GM18909 (cell line): ENCODE measurements at regions not wholly inside any gene's neighbourhood (a gene's known extent, or its start where the extent isn't known, plus 50 kb on each side); places are given as distances from the start of the nearest gene placed in this dataset.

Experiments
- ATAC-seq: cut with Tn5 transposase; IDR thresholded peaks from one replicate; pipeline ENCODE4 v1.9.1; 2021; ENCODE audit warnings: mild to moderate bottlenecking; ENCODE audit not compliant: unreplicated experiment, poor library complexity

GRCh38 chr21:38968887-38969543 is 163.3 kb downstream of the ETS2 start:
- no peak for ATAC-seq

GRCh38 chr21:38965910-38966504 is 160.3 kb downstream of the ETS2 start:
- ATAC-seq: no peak

GRCh38 chr21:38965241-38965640 is 159.5 kb downstream of the ETS2 start:
- ATAC-seq: no peak

- no peak for ATAC-seq
Observed at GRCh38 chr21:38963006-38963405, 157.3 kb downstream of the ETS2 start.

DNA sequence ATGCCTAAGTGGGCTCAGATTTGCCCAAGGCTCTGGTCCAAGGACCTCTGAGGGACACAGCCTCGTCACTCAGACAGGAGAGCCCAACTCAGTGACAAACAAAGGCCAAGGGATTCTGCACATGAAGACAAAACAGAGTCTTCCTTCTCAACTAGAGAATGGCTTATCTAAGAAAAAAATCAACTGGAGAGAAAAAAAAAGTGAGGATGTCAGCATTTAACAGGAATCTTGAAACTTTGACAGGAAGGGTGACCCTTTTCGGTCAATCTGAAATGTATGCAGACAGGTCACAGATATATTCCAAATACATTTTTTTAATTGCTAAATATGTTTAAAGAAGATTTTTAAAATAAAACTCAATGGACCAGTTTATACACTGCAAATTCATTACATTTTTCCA is 154.5 kb downstream of the ETS2 start:
- ATAC-seq: no peak

DNA sequence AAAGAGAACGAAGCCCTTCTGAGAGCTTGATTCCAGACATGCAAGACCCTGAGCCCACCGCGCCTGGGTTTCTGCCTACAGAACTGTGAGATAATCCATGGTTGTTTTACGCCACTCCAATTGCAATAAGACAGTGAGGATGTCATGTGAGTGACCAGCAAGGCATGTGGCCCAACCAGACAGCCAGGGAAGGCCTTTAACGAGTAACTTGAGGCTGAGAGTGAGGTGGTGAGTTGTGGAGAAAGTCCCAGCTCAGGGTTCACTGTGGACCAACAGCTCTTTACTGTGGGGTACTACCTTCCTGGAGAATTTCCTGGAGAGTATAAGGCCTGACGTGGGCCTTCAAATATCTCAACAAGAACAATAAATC is 153.9 kb downstream of the ETS2 start:
- no peak for ATAC-seq

GRCh38 chr21:38958940-38959691 is 153.4 kb downstream of the ETS2 start:
- ATAC-seq: no peak

DNA sequence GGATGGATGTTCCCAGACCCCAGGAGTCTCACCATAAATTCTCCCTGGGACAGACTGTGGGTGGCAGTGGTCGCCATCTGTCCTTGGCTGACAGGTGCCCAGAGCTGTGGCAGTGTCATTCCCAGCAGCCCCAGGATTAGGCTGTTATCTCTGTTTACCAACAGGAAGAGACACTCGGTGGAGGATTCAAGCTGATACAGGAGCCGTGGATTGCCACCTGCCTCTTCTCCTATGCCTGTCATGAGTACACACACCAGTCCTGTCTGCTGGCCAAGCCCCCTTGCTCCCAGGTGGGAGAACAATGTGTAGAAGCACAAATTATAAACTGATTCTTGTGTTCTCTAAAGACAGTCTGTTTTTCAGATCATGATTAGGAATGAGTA is 152.6 kb downstream of the ETS2 start:
- no peak for ATAC-seq

GRCh38 chr21:38957575-38958322 is 152.0 kb downstream of the ETS2 start:
- ATAC-seq: no peak

GRCh38 chr21:38956856-38957571 is 151.3 kb downstream of the ETS2 start:
- ATAC-seq: no peak

GRCh38 chr21:38956521-38956855 is 150.8 kb downstream of the ETS2 start:
- no peak for ATAC-seq

DNA sequence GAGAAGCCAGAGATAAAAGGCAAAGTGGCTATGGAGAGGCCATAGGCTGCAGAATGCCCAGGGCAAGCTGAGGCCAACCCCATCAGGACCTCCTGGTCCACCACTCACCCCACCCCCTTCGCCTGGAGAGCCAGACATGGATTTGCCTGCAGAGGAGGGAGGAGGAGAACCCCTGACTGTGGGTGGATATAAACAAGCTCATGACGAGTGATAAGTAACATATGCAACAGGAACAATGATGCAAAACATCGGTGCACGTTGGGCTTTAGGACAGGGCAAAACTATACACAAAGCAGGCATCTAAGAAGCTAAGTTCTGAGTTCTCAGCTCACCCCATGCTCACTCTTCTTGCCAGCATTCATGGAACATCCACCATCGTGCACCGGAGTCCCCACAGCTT is 150.3 kb downstream of the ETS2 start:
- ATAC-seq: no peak

DNA sequence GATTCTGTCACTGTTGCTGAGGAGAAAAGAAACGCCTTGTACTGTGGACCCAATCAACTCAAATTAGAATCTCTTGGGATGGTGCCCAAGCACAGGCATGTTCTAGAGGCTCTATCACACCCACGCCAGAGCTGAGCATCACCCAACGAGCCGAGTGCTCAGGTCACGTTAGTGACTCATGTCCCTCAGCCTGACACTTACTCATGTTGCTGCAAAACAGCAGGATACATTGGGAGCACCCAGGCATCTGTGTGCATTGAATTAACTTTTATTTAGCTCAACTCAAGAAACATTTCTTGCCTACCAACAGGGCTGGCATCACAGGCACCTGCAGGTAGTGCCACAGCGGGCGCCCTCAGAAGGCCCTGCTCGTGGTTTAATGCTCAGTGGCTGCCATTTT is 149.8 kb downstream of the ETS2 start:
- no peak for ATAC-seq

- no peak for ATAC-seq
Observed at GRCh38 chr21:38954588-38955004, 148.9 kb downstream of the ETS2 start.

DNA sequence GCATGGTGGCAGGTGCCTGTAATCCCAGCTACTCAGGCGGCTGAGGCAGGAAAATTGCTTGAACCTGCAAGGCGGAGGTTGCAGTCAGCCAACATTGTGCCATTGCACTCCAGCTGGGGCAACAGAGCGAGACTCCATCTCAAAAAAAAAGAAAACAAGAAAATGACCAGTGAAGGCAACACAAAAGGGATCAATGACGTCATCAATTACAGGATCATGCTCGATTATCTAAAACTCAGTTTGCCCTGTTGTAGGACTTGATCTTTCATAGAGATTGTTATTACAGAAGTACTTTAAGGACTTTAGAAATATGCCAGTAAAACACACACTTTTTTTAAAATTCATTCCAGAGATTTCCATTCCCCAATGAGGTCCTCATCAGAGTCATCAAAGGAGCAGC is 147.8 kb downstream of the ETS2 start:
- ATAC-seq: no peak

GRCh38 chr21:38952890-38953289 is 147.2 kb downstream of the ETS2 start:
- ATAC-seq: no peak

DNA sequence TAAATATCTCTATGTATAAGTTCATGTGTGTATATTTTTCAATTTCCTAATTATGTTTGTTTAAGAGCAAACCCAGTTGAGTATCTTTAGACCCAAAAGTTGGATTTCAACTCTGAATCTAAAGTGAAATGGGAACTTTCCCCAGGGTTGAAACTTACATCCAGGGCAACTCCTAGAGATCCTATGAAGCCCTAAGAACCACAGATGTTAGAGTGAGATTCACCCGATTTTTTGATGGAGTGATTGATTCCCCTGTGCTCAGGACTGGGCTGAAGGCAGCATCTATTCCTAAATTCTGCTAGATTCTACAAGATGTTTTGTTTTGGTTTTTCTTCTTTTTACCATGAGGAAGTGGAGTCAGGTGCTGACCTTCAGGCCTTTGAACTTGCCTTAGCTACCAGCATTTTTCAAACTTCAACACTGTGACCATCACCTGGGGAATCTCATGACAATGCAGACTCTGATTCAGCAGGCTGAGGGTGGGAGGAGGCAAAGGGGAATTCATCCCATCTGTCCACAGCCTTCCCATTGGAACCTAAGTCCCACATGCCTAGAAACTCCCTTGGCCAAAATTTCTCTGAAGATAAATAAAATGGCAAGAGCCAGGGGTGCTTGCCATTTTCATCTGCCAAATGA is 145.5 kb downstream of the ETS2 start:
- ATAC-seq: no peak

DNA sequence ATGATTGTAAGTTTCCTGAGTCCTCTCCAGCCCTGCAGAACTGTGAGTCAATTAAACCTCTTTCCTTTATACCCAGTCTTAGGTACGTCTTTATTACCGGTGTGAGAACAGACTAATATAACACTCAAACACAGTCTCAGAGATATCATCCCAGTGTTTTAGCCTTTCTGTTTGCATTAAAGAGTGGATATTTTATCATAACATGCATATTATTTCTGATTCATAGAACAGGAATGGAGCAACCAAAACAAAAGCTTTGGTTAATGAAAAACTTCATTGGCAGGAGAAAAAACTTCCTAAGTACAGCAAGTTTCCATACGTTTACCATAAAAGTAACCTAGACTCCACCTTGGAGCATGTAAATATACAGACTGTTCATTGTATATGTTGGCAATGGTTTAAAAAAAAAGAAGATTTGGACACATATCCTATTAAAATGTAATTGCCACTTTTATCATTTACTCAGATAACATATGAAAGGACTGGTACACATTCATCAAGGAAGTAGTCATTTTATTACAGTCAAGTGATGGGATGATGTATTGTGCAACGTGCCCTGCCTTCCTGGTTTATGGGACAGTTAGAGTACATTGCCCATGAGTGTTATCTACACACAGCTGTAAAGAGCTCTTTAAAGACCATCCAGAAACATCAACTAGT is 144.8 kb downstream of the ETS2 start:
- ATAC-seq: no peak

DNA sequence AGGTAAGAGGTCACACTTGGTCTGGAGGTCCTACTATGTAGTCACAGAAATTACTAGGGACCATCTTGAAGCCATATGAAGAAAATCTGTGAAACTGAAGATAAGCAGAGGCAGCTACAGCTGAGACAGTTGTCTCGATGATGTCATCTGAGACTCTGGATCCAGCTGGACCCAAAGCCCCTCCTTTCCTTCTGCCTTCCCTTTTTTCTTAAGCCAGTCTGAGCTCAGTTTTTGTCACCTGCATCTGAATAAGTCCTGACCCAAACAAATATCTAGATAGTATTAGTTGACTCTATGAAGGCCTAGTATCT is 143.3 kb downstream of the ETS2 start:
- ATAC-seq: no peak
